ENCODE measurements at regions not wholly inside any gene's neighbourhood (a gene's known extent, or its start where the extent isn't known, plus 50 kb on each side); places are given as distances from the start of the nearest gene placed in this dataset.

GRCh38 chr2:43008388-43008787, 216.0 kb upstream of the HAAO start:
- Histone ChIP-seq H3K27me3 (ENCODE audit: control insufficient read depth, insufficient read depth, low read length) (no peaks in the 10 kb centered on the region), H3K36me3 (ENCODE audit: control insufficient read depth, insufficient read depth, low read length) (no peaks in the 10 kb centered on the region), H3K27ac (no peak overlapping the region), H2AFZ (no peak overlapping the region), H3K4me3 (ENCODE audit: low read depth, low read length) (no peak overlapping the region), H3K4me2 (ENCODE audit: low read length) (no peak overlapping the region), H3K9me3 (ENCODE audit: control insufficient read depth, low read length) (no peaks in the 10 kb centered on the region), H3K79me2 (no peaks in the 10 kb centered on the region), H3K4me1 (peaks cover 9% of the 10 kb centered on the region), H3K9ac (no peak overlapping the region)
- no peak for TF ChIP-seq CTCF (IDR thresholded peaks at IDR 0.05)

- Histone ChIP-seq H3K79me2 (no peaks in the 10 kb centered on the region), H2AFZ (no peak overlapping the region), H3K27ac (no peak overlapping the region), H3K9me3 (ENCODE audit: control insufficient read depth, low read length) (no peaks in the 10 kb centered on the region), H3K4me1 (peaks cover 9% of the 10 kb centered on the region), H3K9ac (no peak overlapping the region), H3K27me3 (ENCODE audit: control insufficient read depth, insufficient read depth, low read length) (no peaks in the 10 kb centered on the region), H3K4me2 (ENCODE audit: low read length) (no peak overlapping the region), H3K36me3 (ENCODE audit: control insufficient read depth, insufficient read depth, low read length) (no peaks in the 10 kb centered on the region), H3K4me3 (ENCODE audit: low read depth, low read length) (no peak overlapping the region)
- no peak for TF ChIP-seq CTCF (IDR thresholded peaks at IDR 0.05)
Measured at GRCh38 chr2:43007901-43008300, 215.5 kb upstream of the HAAO start.

GRCh38 chr2:43006834-43007543, 214.6 kb upstream of the HAAO start:
- no peak overlapping the region for H3K27ac ChIP-seq
- no peak overlapping the region for H3K4me3 ChIP-seq (ENCODE audit: low read depth, low read length)
- no peaks in the 10 kb centered on the region for H3K9me3 ChIP-seq (ENCODE audit: control insufficient read depth, low read length)
- H3K36me3 ChIP-seq (ENCODE audit: control insufficient read depth, insufficient read depth, low read length), result no peaks in the 10 kb centered on the region
- no peaks in the 10 kb centered on the region for H3K79me2 ChIP-seq
- H3K4me1 ChIP-seq, result peaks cover 9% of the 10 kb centered on the region
- H3K9ac ChIP-seq, result no peak overlapping the region
- H3K27me3 ChIP-seq (ENCODE audit: control insufficient read depth, insufficient read depth, low read length), result no peaks in the 10 kb centered on the region
- H2AFZ ChIP-seq, result no peak overlapping the region
- TF ChIP-seq CTCF (IDR thresholded peaks at IDR 0.05), result no peak
- no peak overlapping the region for H3K4me2 ChIP-seq (ENCODE audit: low read length)

GRCh38 chr2:43005975-43006833, 213.8 kb upstream of the HAAO start:
- H3K9me3 ChIP-seq (ENCODE audit: control insufficient read depth, low read length), result no peaks in the 10 kb centered on the region
- no peak overlapping the region for H2AFZ ChIP-seq
- no peak overlapping the region for H3K27ac ChIP-seq
- no peaks in the 10 kb centered on the region for H3K27me3 ChIP-seq (ENCODE audit: control insufficient read depth, insufficient read depth, low read length)
- no peak overlapping the region for H3K4me2 ChIP-seq (ENCODE audit: low read length)
- H3K4me3 ChIP-seq (ENCODE audit: low read depth, low read length), result no peak overlapping the region
- H3K79me2 ChIP-seq, result no peaks in the 10 kb centered on the region
- TF ChIP-seq CTCF (IDR thresholded peaks at IDR 0.05), result no peak
- no peaks in the 10 kb centered on the region for H3K36me3 ChIP-seq (ENCODE audit: control insufficient read depth, insufficient read depth, low read length)
- H3K4me1 ChIP-seq, result peaks cover 8% of the 10 kb centered on the region
- no peak overlapping the region for H3K9ac ChIP-seq

Data from parathyroid adenoma (tissue), 2 donors.